ENCODE measurements at regions not wholly inside any gene's neighbourhood (a gene's known extent, or its start where the extent isn't known, plus 50 kb on each side); places are given as distances from the start of the nearest gene placed in this dataset.

DNA sequence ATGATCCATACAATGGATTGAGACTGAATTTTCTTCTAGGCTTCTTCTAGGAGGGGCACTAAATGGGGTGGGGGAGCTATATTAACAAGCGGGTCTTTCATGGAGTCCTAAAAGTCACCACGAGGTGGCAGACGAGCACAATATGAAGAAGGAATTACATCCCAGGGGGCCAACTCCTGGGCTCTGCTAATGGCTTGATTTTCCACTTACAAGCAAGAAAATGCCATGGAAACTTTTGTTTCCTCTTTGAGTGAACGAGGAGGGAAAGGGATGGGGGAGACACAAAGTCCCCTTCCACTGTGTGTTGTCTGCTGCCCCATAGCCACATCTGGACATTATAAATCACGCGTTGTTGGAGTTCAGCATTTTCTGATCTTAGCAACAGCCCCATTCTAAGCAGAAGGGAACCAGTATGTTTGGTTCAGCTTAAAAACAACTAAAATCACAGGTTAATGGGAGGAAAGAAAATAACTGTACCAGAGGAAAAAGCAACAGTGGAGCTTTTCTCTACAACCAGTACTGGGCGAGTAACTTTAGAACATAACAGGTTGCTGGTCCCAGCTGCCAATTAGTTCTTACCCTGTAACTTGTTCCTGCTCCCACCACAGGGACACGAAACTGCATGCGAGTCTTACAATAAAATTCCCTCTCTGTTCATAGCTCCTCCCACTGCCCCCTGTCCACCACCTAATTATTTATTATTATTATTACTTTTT, 285.0 kb upstream of the PARD3B start:
- Mint-ChIP-seq H3K36me3 (no peaks in the 10 kb centered on the region), H3K4me3 (no peak overlapping the region), H3K4me1 (ENCODE audit: low read depth in 2 of 2) (no peaks in the 10 kb centered on the region), H3K9me3 (no peaks in the 10 kb centered on the region), H3K27me3 (peaks cover 32 to 38% of the 10 kb centered on the region in 2 donors), H3K27ac (no peak overlapping the region)
- ATAC-seq (no peak), DNase-seq (ENCODE audit: low spot score) (no peak)

DNA sequence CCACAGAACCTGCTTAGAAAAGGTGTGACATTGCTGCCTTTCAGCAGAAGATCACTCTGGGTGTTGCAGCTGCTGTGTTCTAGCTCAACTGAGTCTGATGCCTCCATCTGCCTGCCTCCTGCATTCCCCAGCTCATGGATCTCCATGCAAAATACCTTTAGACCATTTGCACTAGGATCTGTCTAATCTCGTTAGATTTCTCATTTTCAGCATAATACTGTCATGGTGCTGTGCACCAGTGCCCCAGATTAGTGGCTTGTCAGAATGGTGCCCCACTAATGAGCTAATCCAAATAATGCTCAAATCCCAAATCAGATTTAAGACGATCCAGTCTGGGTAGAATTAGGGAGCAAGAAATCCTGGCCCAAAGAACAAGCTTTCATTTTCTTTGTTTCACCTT, 284.4 kb upstream of the PARD3B start:
- no peaks in the 10 kb centered on the region for H3K36me3 Mint-ChIP-seq
- no peak for ATAC-seq
- H3K27ac Mint-ChIP-seq: no peak overlapping the region
- DNase-seq (ENCODE audit: low spot score): no peak
- H3K9me3 Mint-ChIP-seq: no peaks in the 10 kb centered on the region
- H3K4me1 Mint-ChIP-seq (ENCODE audit: low read depth in 2 of 2): no peaks in the 10 kb centered on the region
- H3K27me3 Mint-ChIP-seq: peaks cover 33 to 39% of the 10 kb centered on the region in 2 donors
- no peak overlapping the region for H3K4me3 Mint-ChIP-seq

DNA sequence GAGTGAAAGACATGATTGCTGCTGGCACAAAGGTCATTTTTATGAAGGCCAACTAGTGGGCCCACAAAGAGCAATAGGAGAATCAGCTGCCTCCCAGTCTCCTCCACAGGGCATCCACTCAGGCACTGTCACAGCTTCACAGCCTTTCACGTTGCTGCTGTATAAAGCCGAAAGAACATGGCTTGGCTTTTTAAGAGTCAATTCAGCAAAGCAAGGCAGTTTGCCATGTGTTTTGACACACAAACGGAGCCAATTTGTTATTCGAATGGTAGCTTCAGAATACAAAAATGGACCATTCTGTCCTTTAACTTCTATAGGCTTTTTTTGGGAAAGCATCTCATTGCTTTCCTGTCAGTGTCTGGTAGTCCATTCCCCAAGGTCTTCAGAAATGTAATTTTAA, 283.4 kb upstream of the PARD3B start:
- Mint-ChIP-seq H3K36me3 (no peaks in the 10 kb centered on the region), H3K27ac (no peak overlapping the region), H3K4me1 (ENCODE audit: low read depth in 2 of 2) (no peaks in the 10 kb centered on the region), H3K4me3 (no peak overlapping the region), H3K9me3 (no peaks in the 10 kb centered on the region), H3K27me3 (peaks cover 34 to 48% of the 10 kb centered on the region in 2 donors)
- ATAC-seq (no peak), DNase-seq (ENCODE audit: low spot score) (no peak)

DNA sequence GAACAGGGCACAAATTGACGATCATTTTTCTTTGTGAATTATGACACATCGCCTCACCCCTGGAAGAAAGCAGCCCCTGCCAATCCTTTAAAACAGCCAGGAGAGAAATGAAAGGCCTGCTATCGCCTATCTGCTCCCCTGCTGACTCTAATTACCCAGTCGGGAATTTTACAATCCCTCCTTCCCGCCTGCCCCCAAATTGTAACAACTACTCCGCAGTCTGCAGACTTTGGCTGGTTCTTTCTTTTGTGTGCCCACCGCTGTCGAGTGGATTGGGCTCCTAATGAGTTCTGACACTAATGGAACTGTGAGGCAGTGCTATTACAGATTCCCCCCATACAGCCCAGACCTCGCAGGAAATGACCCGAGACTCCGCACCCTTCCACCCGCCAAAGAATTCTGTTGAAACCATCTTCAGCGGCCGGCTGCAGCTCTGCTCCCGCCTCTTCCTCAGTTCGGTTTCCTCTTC, 281.2 kb upstream of the PARD3B start:
- no peak overlapping the region for H3K27ac Mint-ChIP-seq
- H3K4me3 Mint-ChIP-seq: no peak overlapping the region
- H3K4me1 Mint-ChIP-seq (ENCODE audit: low read depth in 2 of 2): no peaks in the 10 kb centered on the region
- H3K9me3 Mint-ChIP-seq: no peaks in the 10 kb centered on the region
- H3K36me3 Mint-ChIP-seq: no peaks in the 10 kb centered on the region
- ATAC-seq: no peak
- peaks cover 36 to 52% of the 10 kb centered on the region in 2 donors for H3K27me3 Mint-ChIP-seq
- DNase-seq (ENCODE audit: low spot score): no peak

DNA sequence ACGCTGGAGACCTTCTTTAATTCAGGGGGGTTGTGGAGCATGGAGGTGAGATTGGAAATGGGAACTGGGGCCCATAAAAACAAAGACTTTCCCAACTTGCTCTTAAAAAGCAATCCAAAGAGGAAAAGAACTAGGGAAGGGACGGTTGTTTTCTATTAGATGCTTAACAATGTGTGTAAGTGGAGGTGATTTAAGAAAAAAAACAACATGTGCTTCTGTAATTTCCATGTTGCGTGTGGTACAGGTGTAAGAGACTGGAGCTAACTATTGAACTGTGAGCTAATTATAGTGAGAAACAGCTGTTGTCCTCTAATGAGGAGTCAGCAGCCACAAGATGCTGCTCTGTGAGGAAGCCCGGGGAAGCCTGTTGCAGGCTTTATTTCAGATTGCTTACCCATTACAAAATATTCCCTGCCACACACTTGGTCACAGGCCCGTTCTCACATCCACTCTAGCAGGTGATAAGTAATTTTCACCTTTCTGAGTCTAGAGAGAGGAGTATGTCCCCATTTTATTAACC, 280.6 kb upstream of the PARD3B start:
- H3K9me3 Mint-ChIP-seq: no peaks in the 10 kb centered on the region
- no peaks in the 10 kb centered on the region for H3K4me1 Mint-ChIP-seq (ENCODE audit: low read depth in 2 of 2)
- no peaks in the 10 kb centered on the region for H3K36me3 Mint-ChIP-seq
- DNase-seq (ENCODE audit: low spot score) (no peak), ATAC-seq (no peak)
- H3K27ac Mint-ChIP-seq: no peak overlapping the region
- no peak overlapping the region for H3K4me3 Mint-ChIP-seq
- peaks cover 34 to 52% of the 10 kb centered on the region in 2 donors for H3K27me3 Mint-ChIP-seq

DNA sequence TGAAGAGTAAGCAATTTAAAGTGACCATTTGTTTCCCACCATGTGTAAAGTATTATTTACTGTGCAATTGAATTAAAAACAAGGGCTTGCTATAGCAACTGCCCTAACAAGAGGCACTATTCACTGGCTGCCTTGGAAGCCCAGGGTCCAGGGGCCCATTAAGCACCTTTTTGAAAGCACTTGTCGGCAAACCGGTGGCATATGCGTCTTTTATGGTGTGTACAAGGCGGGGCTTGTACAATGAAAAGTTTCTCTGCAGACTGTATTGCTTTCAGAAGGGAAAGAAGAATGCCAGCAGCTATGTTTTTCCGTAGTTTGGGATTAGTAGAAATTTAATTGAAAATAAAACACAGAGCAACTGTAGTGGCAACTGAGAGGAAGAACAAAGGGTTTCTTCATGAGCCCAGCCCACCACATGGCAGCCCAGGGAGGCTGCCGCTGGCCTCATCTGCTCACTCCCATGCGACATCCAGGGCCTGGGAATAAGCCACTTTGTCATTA, 279.5 kb upstream of the PARD3B start:
- H3K4me3 Mint-ChIP-seq: no peak overlapping the region
- ATAC-seq: no peak
- H3K9me3 Mint-ChIP-seq: no peaks in the 10 kb centered on the region
- H3K27ac Mint-ChIP-seq: no peak overlapping the region
- DNase-seq (ENCODE audit: low spot score): no peak
- H3K4me1 Mint-ChIP-seq (ENCODE audit: low read depth in 2 of 2): no peaks in the 10 kb centered on the region
- H3K27me3 Mint-ChIP-seq: peaks cover 35 to 52% of the 10 kb centered on the region in 2 donors
- no peaks in the 10 kb centered on the region for H3K36me3 Mint-ChIP-seq

DNA sequence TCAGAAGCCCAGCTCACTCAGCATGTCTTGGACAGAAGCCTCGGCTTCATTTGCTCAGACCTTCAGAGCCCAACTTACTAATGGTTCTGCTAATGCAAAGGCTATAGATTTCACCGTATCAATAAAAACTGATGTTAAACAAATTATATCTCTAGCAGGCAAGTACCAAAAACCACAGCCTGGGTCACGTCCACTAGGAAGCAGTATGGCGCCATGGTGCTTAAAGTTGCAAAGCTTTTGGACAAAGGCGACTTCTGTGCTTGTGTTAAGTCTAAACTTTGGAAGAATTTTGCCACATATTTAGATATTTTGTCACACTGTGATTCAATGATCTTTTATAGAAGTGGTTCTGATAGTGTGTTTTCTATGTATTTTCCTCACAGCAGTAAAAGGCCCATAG, 276.8 kb upstream of the PARD3B start:
- no peaks in the 10 kb centered on the region for H3K36me3 Mint-ChIP-seq
- H3K27me3 Mint-ChIP-seq: peaks cover 31 to 40% of the 10 kb centered on the region in 2 donors
- H3K4me3 Mint-ChIP-seq: no peak overlapping the region
- H3K9me3 Mint-ChIP-seq: no peaks in the 10 kb centered on the region
- H3K27ac Mint-ChIP-seq: no peak overlapping the region
- ATAC-seq (no peak), DNase-seq (ENCODE audit: low spot score) (no peak)
- H3K4me1 Mint-ChIP-seq (ENCODE audit: low read depth in 2 of 2): no peaks in the 10 kb centered on the region

DNA sequence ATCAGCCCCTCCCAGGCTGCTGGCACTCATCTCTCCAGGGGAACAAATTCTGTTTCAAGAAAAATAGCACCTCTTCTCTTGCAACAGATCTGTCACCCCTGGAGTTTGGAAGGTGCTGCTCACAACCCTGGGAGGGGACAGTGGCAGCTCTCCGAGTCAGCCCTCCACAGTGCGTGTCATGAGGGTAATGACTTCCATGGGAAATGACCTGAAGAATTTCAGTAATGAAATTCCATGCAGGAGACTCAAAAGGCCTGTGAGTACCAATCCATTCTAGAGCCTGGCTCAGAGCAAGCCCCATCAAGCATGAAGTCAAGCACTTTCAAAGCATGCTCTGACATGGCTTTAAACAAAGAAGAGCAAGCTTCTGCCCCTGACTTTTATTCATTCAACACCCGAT, 276.3 kb upstream of the PARD3B start:
- Mint-ChIP-seq H3K9me3 (no peaks in the 10 kb centered on the region), H3K4me3 (no peak overlapping the region), H3K4me1 (ENCODE audit: low read depth in 2 of 2) (no peaks in the 10 kb centered on the region), H3K36me3 (no peaks in the 10 kb centered on the region), H3K27me3 (peaks cover 29 to 36% of the 10 kb centered on the region in 2 donors), H3K27ac (no peak overlapping the region)
- ATAC-seq (no peak), DNase-seq (ENCODE audit: low spot score) (no peak)

DNA sequence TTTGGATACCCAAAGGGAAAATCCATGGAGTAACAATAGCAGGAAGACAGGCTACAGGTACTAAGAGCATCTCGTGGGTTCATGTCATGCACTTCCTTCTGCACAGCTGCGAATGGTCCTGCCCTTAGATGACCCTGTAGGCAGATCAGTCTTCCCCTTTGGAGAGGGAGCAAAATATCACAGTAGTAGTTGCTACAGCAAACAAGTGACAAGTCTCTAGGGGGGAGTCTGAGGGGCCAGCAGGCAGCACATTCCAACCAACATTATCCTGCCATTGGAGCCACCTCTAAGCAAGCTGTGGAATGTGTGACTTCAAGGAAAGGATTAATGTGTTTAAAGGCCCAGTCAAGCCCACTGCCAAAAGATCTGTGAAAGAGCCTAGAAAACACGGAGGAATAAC, 273.2 kb upstream of the PARD3B start:
- Mint-ChIP-seq H3K9me3 (no peaks in the 10 kb centered on the region), H3K4me1 (ENCODE audit: low read depth in 2 of 2) (no peaks in the 10 kb centered on the region), H3K36me3 (no peaks in the 10 kb centered on the region), H3K27ac (no peak overlapping the region), H3K4me3 (no peak overlapping the region), H3K27me3 (peaks cover 21 to 25% of the 10 kb centered on the region in 2 donors)
- no peak for DNase-seq (ENCODE audit: low spot score)
- no peak for ATAC-seq

DNA sequence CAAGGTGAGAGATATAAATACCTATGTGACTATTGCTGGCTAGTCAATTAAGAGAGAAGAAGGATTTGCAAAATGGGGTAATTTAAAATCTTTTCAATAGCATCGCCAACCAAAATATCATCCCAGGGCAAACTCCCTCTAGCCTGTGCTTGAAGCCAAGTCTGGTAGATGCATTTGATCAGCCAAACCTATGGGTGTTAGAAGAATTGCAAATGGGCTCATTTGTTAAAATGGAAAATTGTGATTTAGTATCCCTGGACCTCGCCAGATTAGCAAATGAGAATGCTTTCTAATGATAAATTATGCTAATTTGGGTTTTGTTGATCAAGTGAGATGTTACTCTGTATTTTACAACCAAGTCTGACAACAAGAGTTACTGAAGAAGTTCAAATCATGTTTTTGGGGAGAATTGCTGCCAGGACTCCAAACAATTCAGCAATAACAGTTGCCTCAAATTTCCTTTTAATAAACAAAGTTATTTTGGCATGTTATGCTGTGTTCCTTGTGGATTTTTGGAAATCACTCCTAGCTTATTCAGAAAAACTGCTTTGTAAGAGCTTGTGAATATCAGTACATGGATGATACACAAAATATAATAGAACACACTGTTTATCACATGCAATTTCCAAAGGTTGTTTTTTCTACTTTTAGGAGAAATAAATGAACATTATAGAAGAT, 272.5 kb upstream of the PARD3B start:
- Mint-ChIP-seq H3K4me1 (ENCODE audit: low read depth in 2 of 2) (no peaks in the 10 kb centered on the region), H3K36me3 (no peaks in the 10 kb centered on the region), H3K9me3 (no peaks in the 10 kb centered on the region), H3K27me3 (peaks cover 21 to 25% of the 10 kb centered on the region in 2 donors), H3K4me3 (no peak overlapping the region), H3K27ac (no peak overlapping the region)
- DNase-seq (ENCODE audit: low spot score) (no peak), ATAC-seq (no peak)

DNA sequence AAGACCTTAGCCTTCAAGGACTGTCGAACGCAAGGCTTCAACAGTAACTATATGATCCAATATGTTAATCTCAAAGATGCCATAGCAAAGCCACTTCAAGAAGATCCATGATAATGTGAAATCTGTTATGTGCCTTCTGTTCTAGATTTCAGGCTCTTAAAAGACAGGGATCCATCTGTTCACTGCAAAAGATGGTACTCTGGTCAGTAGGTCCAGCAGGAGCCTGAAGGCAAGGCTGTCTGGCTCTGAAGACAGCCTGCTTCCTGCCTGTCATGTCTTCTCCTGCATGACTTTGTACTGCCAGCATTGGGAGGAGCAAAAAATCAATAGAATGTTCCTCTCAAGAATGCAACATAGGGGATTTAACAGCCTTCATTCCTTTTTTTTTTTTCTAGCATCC, 270.8 kb upstream of the PARD3B start:
- Mint-ChIP-seq H3K4me1 (ENCODE audit: low read depth in 2 of 2) (no peaks in the 10 kb centered on the region), H3K27ac (no peak overlapping the region), H3K27me3 (peaks cover 19 to 21% of the 10 kb centered on the region in 2 donors), H3K9me3 (no peaks in the 10 kb centered on the region), H3K4me3 (no peak overlapping the region), H3K36me3 (no peaks in the 10 kb centered on the region)
- DNase-seq (ENCODE audit: low spot score) (no peak), ATAC-seq (no peak)

DNA sequence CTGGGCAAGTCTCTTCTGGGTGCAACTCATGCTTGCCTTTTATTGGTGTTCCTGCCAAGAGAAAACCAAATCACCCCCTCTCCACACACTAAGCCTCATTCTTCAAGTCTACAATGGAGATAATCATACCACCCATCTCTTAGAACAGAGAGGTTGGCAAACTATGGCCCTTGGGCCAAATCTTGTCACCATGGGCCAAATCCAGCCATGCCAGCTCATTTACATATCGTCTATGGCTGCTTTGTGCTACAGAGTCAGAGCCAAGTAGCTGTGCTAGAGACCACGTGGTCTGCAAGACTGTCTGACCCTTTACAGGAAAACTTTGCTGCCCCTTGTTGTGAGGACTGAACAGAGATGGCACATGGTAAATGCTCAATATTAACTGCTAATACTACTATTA, 270.3 kb upstream of the PARD3B start:
- Mint-ChIP-seq H3K4me1 (ENCODE audit: low read depth in 2 of 2) (no peaks in the 10 kb centered on the region), H3K36me3 (no peaks in the 10 kb centered on the region), H3K27me3 (peaks cover 19 to 20% of the 10 kb centered on the region in 2 donors), H3K27ac (no peak overlapping the region), H3K4me3 (no peak overlapping the region), H3K9me3 (no peaks in the 10 kb centered on the region)
- DNase-seq (ENCODE audit: low spot score): no peak
- ATAC-seq: no peak

DNA sequence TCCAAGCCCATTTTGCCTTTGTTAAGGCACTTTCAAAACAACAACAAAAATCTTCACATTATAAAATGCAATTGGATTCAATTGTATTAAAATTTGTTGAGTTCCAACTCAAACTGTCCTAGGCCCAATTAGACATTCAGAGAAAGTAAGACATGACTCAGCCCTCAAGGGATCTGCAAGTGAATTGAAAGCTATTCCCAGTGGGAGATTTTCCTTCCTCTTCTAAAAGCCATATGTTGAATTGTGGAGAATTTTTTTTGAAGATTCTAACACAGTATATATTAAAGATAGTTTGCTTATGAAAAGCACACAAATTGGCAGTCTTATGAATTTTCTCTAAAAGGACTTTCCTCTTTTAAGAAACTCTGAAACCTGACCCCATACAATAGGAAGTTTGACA, 268.0 kb upstream of the PARD3B start:
- no peak overlapping the region for H3K27ac Mint-ChIP-seq
- H3K4me1 Mint-ChIP-seq (ENCODE audit: low read depth in 2 of 2): no peaks in the 10 kb centered on the region
- H3K27me3 Mint-ChIP-seq: peaks cover 16 to 27% of the 10 kb centered on the region in 2 donors
- ATAC-seq: no peak
- no peaks in the 10 kb centered on the region for H3K36me3 Mint-ChIP-seq
- no peak overlapping the region for H3K4me3 Mint-ChIP-seq
- H3K9me3 Mint-ChIP-seq: no peaks in the 10 kb centered on the region
- DNase-seq (ENCODE audit: low spot score): no peak

DNA sequence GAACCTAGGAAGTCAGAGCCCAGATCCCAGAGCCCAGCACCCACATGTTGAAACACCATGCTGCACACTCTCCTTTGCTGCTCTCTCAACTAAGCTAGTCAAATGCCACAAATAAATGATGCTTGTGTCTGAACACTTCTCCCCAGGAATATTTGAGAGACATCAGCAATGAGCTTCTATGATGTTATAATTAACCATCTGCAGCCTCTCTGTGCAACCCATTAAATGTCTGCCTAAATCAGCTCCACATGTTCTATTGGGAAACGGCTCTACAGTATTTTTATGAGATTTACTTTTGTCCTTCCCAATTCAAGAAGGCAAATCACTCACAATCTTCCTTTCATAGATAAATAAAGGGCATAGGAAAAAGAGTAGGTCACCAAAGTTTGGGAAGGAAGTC, 266.8 kb upstream of the PARD3B start:
- peaks cover 15 to 31% of the 10 kb centered on the region in 2 donors for H3K27me3 Mint-ChIP-seq
- no peaks in the 10 kb centered on the region for H3K9me3 Mint-ChIP-seq
- DNase-seq (ENCODE audit: low spot score): no peak
- no peaks in the 10 kb centered on the region for H3K36me3 Mint-ChIP-seq
- no peaks in the 10 kb centered on the region for H3K4me1 Mint-ChIP-seq (ENCODE audit: low read depth in 2 of 2)
- no peak overlapping the region for H3K27ac Mint-ChIP-seq
- no peak overlapping the region for H3K4me3 Mint-ChIP-seq
- no peak for ATAC-seq
